ENCODE measurements at regions not wholly inside any gene's neighbourhood (a gene's known extent, or its start where the extent isn't known, plus 50 kb on each side); places are given as distances from the start of the nearest gene placed in this dataset.

DNA sequence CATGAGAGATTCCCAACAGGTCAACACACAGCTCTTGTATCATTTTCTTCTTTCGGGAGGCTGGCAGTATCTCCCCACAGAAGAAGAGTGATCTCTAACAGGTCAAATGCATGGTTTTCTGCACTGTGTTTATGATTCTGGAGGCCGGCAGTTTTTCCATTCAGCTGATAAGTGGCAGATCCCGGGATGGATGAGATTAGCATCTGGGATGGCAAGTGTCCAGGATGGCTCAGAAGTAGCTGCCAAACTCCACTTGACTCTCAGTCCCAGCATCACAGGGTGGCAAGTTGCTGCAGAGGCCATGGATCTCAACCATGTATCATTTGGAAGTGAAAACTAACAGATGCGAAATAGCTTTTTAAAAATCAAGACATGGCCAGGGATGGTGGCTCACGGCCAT, 97.8 kb upstream of the SLC44A1 start:
- H3K4me1 ChIP-seq, result peaks cover 2 to 24% (median 5%) of the 10 kb centered on the region in 3 donors
- no peak overlapping the region for H3K4me3 ChIP-seq
- H3K27ac ChIP-seq, result no peak overlapping the region
- intact Hi-C loops (cut with DNase I), result no loop called here
- DNase-seq, result no peak
- no peaks in the 10 kb centered on the region for H3K9me3 ChIP-seq
- WGBS, 2 donors, result 38 to 42% methylated on average over 5 of the region's 5 CpGs
- no peak for TF ChIP-seq POLR2A (IDR thresholded peaks at IDR 0.05)
- TF ChIP-seq, protein P1, sequence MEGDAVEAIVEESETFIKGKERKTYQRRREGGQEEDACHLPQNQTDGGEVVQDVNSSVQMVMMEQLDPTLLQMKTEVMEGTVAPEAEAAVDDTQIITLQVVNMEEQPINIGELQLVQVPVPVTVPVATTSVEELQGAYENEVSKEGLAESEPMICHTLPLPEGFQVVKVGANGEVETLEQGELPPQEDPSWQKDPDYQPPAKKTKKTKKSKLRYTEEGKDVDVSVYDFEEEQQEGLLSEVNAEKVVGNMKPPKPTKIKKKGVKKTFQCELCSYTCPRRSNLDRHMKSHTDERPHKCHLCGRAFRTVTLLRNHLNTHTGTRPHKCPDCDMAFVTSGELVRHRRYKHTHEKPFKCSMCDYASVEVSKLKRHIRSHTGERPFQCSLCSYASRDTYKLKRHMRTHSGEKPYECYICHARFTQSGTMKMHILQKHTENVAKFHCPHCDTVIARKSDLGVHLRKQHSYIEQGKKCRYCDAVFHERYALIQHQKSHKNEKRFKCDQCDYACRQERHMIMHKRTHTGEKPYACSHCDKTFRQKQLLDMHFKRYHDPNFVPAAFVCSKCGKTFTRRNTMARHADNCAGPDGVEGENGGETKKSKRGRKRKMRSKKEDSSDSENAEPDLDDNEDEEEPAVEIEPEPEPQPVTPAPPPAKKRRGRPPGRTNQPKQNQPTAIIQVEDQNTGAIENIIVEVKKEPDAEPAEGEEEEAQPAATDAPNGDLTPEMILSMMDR (IDR thresholded peaks at IDR 0.05), result no peak
- no peaks in the 10 kb centered on the region for H3K36me3 ChIP-seq
- H3K27me3 ChIP-seq, result no peaks in the 10 kb centered on the region

DNA sequence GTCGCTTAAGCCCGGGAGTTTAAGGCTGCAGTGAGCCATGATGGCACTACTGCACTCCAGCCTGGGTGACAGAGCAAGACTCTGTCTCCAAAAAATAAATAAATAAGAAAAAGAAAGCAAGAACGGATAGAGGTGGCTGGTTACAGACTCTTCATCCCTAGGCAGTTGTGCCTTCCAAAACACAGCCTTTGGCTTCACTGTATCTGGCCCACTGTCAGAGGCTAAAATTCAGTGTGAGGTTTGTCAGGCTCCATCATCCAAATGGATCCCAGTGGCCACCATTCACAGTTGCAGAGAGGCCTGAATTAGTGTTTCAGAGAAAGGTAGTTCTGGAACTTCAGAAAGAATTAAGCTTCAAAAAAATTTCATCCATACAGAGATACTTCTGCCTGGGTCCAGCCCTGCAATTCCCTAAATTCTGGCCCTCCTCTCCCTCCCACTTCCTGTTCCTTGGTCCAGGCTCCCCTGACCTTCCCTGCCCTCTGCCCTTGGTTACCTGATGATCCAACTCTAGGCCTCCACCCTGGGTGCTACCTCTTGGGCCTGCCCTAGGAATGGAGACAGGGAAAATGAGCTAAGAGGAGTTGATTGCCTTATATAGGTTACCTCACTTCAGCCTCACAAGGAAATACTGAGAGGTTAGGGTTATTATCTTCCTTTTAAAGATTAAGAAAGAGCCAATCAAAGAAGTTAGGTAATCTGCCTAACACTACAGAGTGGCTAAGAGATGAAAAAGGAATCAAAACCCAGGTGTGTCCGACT, 97.2 kb upstream of the SLC44A1 start:
- H3K4me3 ChIP-seq, result no peak overlapping the region
- no peaks in the 10 kb centered on the region for H3K36me3 ChIP-seq
- no peak for DNase-seq
- H3K9me3 ChIP-seq, result no peaks in the 10 kb centered on the region
- 60 to 75% methylated on average over 4 of the region's 4 CpGs for WGBS, 2 donors
- intact Hi-C loops (cut with DNase I), result no loop called here
- peaks cover 0 to 21% (median 5%) of the 10 kb centered on the region in 3 donors for H3K4me1 ChIP-seq
- TF ChIP-seq POLR2A (IDR thresholded peaks at IDR 0.05), result no peak
- TF ChIP-seq, protein P1 (IDR thresholded peaks at IDR 0.05), result no peak
- no peak overlapping the region for H3K27ac ChIP-seq
- no peaks in the 10 kb centered on the region for H3K27me3 ChIP-seq

DNA sequence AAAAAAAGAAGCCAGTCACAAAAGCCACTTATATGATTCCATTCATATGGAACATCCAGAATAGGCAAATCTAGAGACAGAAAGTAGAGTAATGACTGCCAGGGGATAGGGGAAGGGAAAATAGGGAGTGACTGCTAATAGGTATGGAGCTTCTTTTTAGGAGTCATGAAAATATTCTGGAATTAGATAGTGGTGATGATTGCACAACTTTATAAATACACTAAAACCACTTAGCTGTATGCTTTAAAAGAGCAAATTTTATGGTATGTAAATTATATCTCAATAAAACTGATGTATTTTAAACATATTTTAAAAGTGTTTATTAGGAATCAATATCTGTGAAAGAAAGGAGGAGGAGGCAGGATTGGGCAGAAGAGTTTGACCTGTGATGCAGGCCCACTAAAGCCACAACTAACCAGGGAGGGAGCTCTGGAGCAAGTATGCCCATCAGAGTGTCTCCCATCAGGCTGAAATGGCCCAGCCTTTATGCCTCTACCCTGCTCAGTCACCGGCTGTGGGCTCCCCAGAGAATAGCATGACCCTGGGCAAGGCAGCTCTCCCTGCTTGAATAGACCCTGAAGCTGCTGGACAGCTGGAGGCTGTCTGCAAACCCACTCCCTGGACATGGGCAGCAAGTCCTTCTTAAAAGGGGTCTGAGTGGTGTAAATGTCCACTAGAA, 96.0 kb upstream of the SLC44A1 start:
- no peaks in the 10 kb centered on the region for H3K36me3 ChIP-seq
- TF ChIP-seq, protein P1 (IDR thresholded peaks at IDR 0.05), result no peak
- TF ChIP-seq POLR2A (IDR thresholded peaks at IDR 0.05), result no peak
- H3K27ac ChIP-seq, result no peak overlapping the region
- intact Hi-C loops (cut with DNase I), result no loop called here
- DNase-seq, result no peak
- H3K4me3 ChIP-seq, result no peak overlapping the region
- H3K4me1 ChIP-seq, result peaks cover 0 to 21% (median 5%) of the 10 kb centered on the region in 3 donors
- H3K9me3 ChIP-seq, result no peaks in the 10 kb centered on the region
- 63% methylated on average over 1 of the region's 1 CpG; no CpG with 5 or more reads in 1 of the 2 donors for WGBS, 2 donors
- no peaks in the 10 kb centered on the region for H3K27me3 ChIP-seq

DNA sequence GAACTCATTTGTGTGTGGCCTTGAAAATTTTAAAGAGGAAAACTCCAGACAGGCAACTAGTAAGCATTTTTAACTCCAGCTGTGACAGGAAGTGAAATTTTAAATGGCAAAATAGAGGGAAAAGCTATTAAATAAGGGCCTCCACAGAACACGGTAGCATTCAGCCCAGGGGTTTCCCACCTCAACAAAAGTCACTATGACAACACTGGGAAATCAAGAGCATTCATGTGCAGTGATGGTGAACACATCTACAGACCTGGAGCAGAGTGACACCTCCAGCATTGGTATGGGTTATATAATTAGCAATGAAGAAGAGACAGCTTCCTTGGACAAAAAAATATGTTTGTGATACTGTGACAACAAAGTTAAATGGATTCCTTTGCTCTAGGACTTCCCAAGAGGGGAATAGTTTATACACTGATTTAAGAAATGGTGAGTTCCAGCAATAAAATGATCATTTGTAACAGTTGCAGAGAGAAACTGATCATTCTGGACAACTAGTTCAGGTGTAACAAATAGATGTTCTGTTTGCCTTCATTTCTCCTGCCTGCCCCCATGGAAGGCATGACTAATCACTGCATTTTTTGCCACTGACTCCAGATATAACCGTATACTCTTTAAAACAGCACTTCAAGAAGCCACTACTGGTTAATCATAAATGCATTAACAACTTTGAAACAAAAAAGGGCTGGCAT, 93.3 kb upstream of the SLC44A1 start:
- H3K4me1 ChIP-seq, result peaks cover 7 to 36% (median 12%) of the 10 kb centered on the region in 3 donors
- TF ChIP-seq POLR2A (IDR thresholded peaks at IDR 0.05), result no peak
- intact Hi-C loops (cut with DNase I), result no loop called here
- 18 to 39% methylated on average over 2 of the region's 2 CpGs for WGBS, 2 donors
- DNase-seq, result no peak
- H3K27ac ChIP-seq, result no peak overlapping the region
- H3K4me3 ChIP-seq, result no peak overlapping the region
- H3K9me3 ChIP-seq, result no peaks in the 10 kb centered on the region
- H3K27me3 ChIP-seq, result no peaks in the 10 kb centered on the region
- H3K36me3 ChIP-seq, result no peaks in the 10 kb centered on the region

DNA sequence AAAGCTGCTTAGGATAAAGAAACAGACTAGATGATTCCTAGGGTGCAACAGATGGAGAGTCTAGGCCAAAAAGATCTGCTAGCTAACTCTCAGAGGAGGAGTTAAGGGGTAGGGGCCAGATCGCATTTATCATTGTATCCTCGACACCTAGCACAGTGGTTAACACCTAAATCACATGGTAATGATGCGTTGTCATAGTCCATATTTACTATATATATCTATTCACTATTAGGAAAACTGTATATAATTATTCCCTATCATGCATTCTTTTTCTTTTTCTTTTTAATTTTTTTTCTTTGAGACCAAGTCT, 92.8 kb upstream of the SLC44A1 start:
- no peak overlapping the region for H3K4me3 ChIP-seq
- intact Hi-C loops (cut with DNase I), result no loop called here
- WGBS, 2 donors, result 68 to 86% methylated on average over 3 of the region's 3 CpGs
- peaks cover 7 to 35% (median 12%) of the 10 kb centered on the region in 3 donors for H3K4me1 ChIP-seq
- H3K9me3 ChIP-seq, result no peaks in the 10 kb centered on the region
- no peak for TF ChIP-seq POLR2A (IDR thresholded peaks at IDR 0.05)
- TF ChIP-seq, protein P1 (IDR thresholded peaks at IDR 0.05), result no peak
- H3K27me3 ChIP-seq, result no peaks in the 10 kb centered on the region
- no peak for DNase-seq
- no peaks in the 10 kb centered on the region for H3K36me3 ChIP-seq
- H3K27ac ChIP-seq, result no peak overlapping the region
